ENCODE measurements at regions not wholly inside any gene's neighbourhood (a gene's known extent, or its start where the extent isn't known, plus 50 kb on each side); places are given as distances from the start of the nearest gene placed in this dataset.

DNA sequence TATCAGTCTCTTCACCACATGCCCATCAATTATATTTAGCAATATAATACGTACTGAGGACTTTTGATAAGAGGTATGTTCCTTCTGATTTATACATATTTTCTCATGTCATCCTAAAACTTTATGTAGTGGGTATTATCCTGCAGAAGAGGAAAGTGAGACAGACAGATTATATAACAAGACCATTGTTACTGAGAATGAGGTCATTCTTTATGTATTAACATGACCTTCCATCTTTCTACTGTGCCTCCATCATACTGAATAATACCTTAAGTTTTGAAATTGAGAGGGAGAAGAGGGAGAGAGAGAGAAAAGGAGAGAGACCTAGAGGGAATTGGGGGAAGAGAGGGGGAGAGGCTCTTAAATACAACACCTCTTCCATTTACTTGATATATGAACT lies 90.9 kb upstream of the CARMIL1 start:
- no peak overlapping the region for H2BK20ac ChIP-seq (ENCODE audit: low read depth, low read length)
- no peaks in the 10 kb centered on the region for H3K27me3 ChIP-seq (ENCODE audit: control insufficient read depth, insufficient read depth, low read length)
- dilution Hi-C loops (cut with HindIII; ENCODE audit: low sequenced_read_pairs, unreplicated experiment): no loop called here
- no peak overlapping the region for H2BK15ac ChIP-seq (ENCODE audit: low read depth, low read length)
- H3K4me2 ChIP-seq (ENCODE audit: low read depth, low read length): no peak overlapping the region
- no peak overlapping the region for H3K56ac ChIP-seq (ENCODE audit: extremely low read depth, insufficient read depth, low read length)
- H3K27ac ChIP-seq (ENCODE audit: insufficient read depth, low read length): no peak overlapping the region
- ATAC-seq (ENCODE audit: low read depth): no peak
- no peak overlapping the region for H4K5ac ChIP-seq (ENCODE audit: low read depth, low read length)
- peaks cover 8% of the 10 kb centered on the region for H3K4me1 ChIP-seq (ENCODE audit: control insufficient read depth, insufficient read depth, low read length)
- ChIA-PET CTCF (interaction anchor here (0.6 kb wide), 2 partner anchors 429 to 654 kb away, joined by 3 read pairs; no protein-coding TSS in a partner anchor), POLR2A (ENCODE audit: unreplicated experiment) (no interaction called here)
- H3K36me3 ChIP-seq (ENCODE audit: control insufficient read depth, insufficient read depth, low read length): no peaks in the 10 kb centered on the region
- no peak overlapping the region for H3K18ac ChIP-seq (ENCODE audit: low read depth, low read length)
- H2BK120ac ChIP-seq (ENCODE audit: low read depth, low read length): no peak overlapping the region
- intact Hi-C loops (cut with micrococcal nuclease): no loop called here
- no peak overlapping the region for H2AK5ac ChIP-seq (ENCODE audit: low read depth, low read length)
- no peak for TF ChIP-seq RAD21 (IDR thresholded peaks at IDR 0.05; ENCODE audit: low read length)
- no peak for TF ChIP-seq SMC3 (IDR thresholded peaks at IDR 0.05; ENCODE audit: low read depth, low read length)
- TF ChIP-seq CTCF (conservative IDR thresholded peaks at IDR 0.05; ENCODE audit: low read depth, low read length): no peak
- TF ChIP-seq MAZ (IDR thresholded peaks at IDR 0.05; ENCODE audit: borderline replicate concordance, low read depth, low read length): no peak
- TF ChIP-seq POLR2A (IDR thresholded peaks at IDR 0.05; ENCODE audit: low read depth, low read length): no peak
- no peak for TF ChIP-seq BHLHE40 (IDR thresholded peaks at IDR 0.05; ENCODE audit: low read depth, low read length)
- TF ChIP-seq CEBPB (IDR thresholded peaks at IDR 0.05; ENCODE audit: low read depth, low read length): no peak
- TF ChIP-seq MAFK (IDR thresholded peaks at IDR 0.05; ENCODE audit: low read depth, low read length): no peak
- no peak for TF ChIP-seq MXI1 (IDR thresholded peaks at IDR 0.05; ENCODE audit: borderline replicate concordance, low read depth, low read length)
- TF ChIP-seq CHD1 (IDR thresholded peaks at IDR 0.05; ENCODE audit: low read depth, low read length): no peak
- no peak for TF ChIP-seq RFX5 (IDR thresholded peaks at IDR 0.05; ENCODE audit: low read depth, low read length)
- no peak for TF ChIP-seq FOS (IDR thresholded peaks at IDR 0.05; ENCODE audit: low read depth, low read length)
- no peak for TF ChIP-seq NFE2L2 (IDR thresholded peaks at IDR 0.05; ENCODE audit: low read depth, low read length)
- TF ChIP-seq, protein P1, sequence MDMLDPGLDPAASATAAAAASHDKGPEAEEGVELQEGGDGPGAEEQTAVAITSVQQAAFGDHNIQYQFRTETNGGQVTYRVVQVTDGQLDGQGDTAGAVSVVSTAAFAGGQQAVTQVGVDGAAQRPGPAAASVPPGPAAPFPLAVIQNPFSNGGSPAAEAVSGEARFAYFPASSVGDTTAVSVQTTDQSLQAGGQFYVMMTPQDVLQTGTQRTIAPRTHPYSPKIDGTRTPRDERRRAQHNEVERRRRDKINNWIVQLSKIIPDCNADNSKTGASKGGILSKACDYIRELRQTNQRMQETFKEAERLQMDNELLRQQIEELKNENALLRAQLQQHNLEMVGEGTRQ (IDR thresholded peaks at IDR 0.05; ENCODE audit: low read depth, low read length): no peak
- no peak for TF ChIP-seq RCOR1 (IDR thresholded peaks at IDR 0.05; ENCODE audit: insufficient replicate concordance, low read length)
- TF ChIP-seq ELK1 (IDR thresholded peaks at IDR 0.05; ENCODE audit: borderline replicate concordance, low read depth, low read length): no peak
- no peak overlapping the region for H3K4ac ChIP-seq (ENCODE audit: low read depth, low read length)
- H2AFZ ChIP-seq (replicated peaks; ENCODE audit: low read length, poor library complexity): no peak overlapping the region
- H3K14ac ChIP-seq (replicated peaks; ENCODE audit: low read depth, low read length): no peak overlapping the region
- H2AK9ac ChIP-seq (replicated peaks; ENCODE audit: low read depth, low read length, poor library complexity): no peak overlapping the region
- H3K79me1 ChIP-seq (ENCODE audit: low read depth in 1 of 2, low read length in 2 of 2): no peaks in the 10 kb centered on the region
- in situ Hi-C loops (cut with MboI; ENCODE audit: low sequenced_read_pairs): no loop called here
- DNase-seq: no peak
- BruUV-seq (replicated peaks): no TSS peak
- H3K4me3 ChIP-seq (ENCODE audit: insufficient read depth, low read depth, low read length): no peak overlapping the region
- no peak overlapping the region for H4K91ac ChIP-seq (ENCODE audit: insufficient read depth, low read depth, low read length)
- peaks cover 4% of the 10 kb centered on the region; the same call in 1 of the 2 replicates for H3K9me1 ChIP-seq (ENCODE audit: insufficient read depth, low read length)
- no peak overlapping the region for H4K8ac ChIP-seq (ENCODE audit: low read depth in 2 of 2, low read length in 2 of 2)
- H3K9me3 ChIP-seq (ENCODE audit: control insufficient read depth, insufficient read depth, low read length): no peaks in the 10 kb centered on the region
- H3K23ac ChIP-seq (ENCODE audit: low read depth, low read length): no peak overlapping the region
- no peak overlapping the region for H2BK5ac ChIP-seq (ENCODE audit: low read depth, low read length, poor library complexity, severe bottlenecking)
- H3K9ac ChIP-seq (ENCODE audit: low read depth, low read length): no peak overlapping the region
- WGBS, 2 experiments (ENCODE audit: extremely low coverage in 2 of 2, insufficient read length in 1 of 2): no CpG with 5 or more reads among the region's 1 CpG
- no peaks in the 10 kb centered on the region for H4K20me1 ChIP-seq (ENCODE audit: insufficient read depth, low read length)

All from IMR-90 (cell line).